ENCODE measurements at regions not wholly inside any gene's neighbourhood (a gene's known extent, or its start where the extent isn't known, plus 50 kb on each side); places are given as distances from the start of the nearest gene placed in this dataset.

DNA sequence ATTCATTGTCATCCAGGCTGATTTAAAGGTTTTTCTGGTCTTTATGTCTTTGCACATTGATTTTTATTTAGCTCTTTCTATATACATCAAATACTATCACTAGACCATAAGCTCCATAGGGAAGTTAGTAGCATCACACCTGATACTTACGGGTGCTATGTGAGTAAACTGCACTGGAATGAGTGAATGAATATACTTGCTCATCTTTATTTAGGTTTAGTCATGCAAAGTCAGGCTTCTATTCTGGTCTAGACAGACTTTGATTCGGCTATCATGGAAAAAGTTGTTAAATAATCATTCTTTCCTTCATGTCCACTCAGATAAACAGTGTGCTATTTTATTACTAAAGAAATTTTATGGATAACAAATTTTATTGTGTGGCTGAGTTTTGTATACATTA is 457.8 kb upstream of the PCDH7 start (continued):
- TF ChIP-seq, protein P1, sequence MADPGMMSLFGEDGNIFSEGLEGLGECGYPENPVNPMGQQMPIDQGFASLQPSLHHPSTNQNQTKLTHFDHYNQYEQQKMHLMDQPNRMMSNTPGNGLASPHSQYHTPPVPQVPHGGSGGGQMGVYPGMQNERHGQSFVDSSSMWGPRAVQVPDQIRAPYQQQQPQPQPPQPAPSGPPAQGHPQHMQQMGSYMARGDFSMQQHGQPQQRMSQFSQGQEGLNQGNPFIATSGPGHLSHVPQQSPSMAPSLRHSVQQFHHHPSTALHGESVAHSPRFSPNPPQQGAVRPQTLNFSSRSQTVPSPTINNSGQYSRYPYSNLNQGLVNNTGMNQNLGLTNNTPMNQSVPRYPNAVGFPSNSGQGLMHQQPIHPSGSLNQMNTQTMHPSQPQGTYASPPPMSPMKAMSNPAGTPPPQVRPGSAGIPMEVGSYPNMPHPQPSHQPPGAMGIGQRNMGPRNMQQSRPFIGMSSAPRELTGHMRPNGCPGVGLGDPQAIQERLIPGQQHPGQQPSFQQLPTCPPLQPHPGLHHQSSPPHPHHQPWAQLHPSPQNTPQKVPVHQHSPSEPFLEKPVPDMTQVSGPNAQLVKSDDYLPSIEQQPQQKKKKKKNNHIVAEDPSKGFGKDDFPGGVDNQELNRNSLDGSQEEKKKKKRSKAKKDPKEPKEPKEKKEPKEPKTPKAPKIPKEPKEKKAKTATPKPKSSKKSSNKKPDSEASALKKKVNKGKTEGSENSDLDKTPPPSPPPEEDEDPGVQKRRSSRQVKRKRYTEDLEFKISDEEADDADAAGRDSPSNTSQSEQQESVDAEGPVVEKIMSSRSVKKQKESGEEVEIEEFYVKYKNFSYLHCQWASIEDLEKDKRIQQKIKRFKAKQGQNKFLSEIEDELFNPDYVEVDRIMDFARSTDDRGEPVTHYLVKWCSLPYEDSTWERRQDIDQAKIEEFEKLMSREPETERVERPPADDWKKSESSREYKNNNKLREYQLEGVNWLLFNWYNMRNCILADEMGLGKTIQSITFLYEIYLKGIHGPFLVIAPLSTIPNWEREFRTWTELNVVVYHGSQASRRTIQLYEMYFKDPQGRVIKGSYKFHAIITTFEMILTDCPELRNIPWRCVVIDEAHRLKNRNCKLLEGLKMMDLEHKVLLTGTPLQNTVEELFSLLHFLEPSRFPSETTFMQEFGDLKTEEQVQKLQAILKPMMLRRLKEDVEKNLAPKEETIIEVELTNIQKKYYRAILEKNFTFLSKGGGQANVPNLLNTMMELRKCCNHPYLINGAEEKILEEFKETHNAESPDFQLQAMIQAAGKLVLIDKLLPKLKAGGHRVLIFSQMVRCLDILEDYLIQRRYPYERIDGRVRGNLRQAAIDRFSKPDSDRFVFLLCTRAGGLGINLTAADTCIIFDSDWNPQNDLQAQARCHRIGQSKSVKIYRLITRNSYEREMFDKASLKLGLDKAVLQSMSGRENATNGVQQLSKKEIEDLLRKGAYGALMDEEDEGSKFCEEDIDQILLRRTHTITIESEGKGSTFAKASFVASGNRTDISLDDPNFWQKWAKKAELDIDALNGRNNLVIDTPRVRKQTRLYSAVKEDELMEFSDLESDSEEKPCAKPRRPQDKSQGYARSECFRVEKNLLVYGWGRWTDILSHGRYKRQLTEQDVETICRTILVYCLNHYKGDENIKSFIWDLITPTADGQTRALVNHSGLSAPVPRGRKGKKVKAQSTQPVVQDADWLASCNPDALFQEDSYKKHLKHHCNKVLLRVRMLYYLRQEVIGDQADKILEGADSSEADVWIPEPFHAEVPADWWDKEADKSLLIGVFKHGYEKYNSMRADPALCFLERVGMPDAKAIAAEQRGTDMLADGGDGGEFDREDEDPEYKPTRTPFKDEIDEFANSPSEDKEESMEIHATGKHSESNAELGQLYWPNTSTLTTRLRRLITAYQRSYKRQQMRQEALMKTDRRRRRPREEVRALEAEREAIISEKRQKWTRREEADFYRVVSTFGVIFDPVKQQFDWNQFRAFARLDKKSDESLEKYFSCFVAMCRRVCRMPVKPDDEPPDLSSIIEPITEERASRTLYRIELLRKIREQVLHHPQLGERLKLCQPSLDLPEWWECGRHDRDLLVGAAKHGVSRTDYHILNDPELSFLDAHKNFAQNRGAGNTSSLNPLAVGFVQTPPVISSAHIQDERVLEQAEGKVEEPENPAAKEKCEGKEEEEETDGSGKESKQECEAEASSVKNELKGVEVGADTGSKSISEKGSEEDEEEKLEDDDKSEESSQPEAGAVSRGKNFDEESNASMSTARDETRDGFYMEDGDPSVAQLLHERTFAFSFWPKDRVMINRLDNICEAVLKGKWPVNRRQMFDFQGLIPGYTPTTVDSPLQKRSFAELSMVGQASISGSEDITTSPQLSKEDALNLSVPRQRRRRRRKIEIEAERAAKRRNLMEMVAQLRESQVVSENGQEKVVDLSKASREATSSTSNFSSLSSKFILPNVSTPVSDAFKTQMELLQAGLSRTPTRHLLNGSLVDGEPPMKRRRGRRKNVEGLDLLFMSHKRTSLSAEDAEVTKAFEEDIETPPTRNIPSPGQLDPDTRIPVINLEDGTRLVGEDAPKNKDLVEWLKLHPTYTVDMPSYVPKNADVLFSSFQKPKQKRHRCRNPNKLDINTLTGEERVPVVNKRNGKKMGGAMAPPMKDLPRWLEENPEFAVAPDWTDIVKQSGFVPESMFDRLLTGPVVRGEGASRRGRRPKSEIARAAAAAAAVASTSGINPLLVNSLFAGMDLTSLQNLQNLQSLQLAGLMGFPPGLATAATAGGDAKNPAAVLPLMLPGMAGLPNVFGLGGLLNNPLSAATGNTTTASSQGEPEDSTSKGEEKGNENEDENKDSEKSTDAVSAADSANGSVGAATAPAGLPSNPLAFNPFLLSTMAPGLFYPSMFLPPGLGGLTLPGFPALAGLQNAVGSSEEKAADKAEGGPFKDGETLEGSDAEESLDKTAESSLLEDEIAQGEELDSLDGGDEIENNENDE (IDR thresholded peaks at IDR 0.05; ENCODE audit: insufficient replicate concordance, low read length): no peak
- no peak for TF ChIP-seq CTBP2 (IDR thresholded peaks at IDR 0.05; ENCODE audit: borderline replicate concordance, insufficient read depth, insufficient read length, low read length)
